NCI-H774 (cell line): ENCODE measurements at regions not wholly inside any gene's neighbourhood (a gene's known extent, or its start where the extent isn't known, plus 50 kb on each side); places are given as distances from the start of the nearest gene placed in this dataset.
"Not testable (repeated sequence)": the region's sequence is repeated elsewhere in the genome, so short reads cannot be mapped to it uniquely, and the experiment has no call there.

Experiments
- DNase-seq: peaks from one replicate; lab custom pipeline; 2025; lab: John Stamatoyannopoulos, UW

GRCh38 chr3:153268564-153269279, 106.7 kb downstream of the RAP2B start:
- no peak for DNase-seq

GRCh38 chr3:153269730-153270129, 107.7 kb downstream of the RAP2B start:
- no peak for DNase-seq

- no peak for DNase-seq
Measured at GRCh38 chr3:153273217-153273616, 111.2 kb downstream of the RAP2B start.

GRCh38 chr3:153273767-153274435, 111.9 kb downstream of the RAP2B start:
- no peak for DNase-seq

- DNase-seq = no peak
Measured at GRCh38 chr3:153274561-153274960, 112.5 kb downstream of the RAP2B start.

- no peak for DNase-seq
Measured at GRCh38 chr3:153275514-153275913, 113.5 kb downstream of the RAP2B start.

GRCh38 chr3:153277029-153277428, 115.0 kb downstream of the RAP2B start:
- no peak for DNase-seq

GRCh38 chr3:153281236-153281997, 119.4 kb downstream of the RAP2B start:
- not testable (repeated sequence) for DNase-seq

GRCh38 chr3:153282355-153282754, 120.3 kb downstream of the RAP2B start:
- no peak for DNase-seq

- DNase-seq = peak; percentile 45
Measured at GRCh38 chr3:153284282-153284938, 122.4 kb downstream of the RAP2B start.

GRCh38 chr3:153285194-153285641, 123.2 kb downstream of the RAP2B start:
- no peak for DNase-seq

- DNase-seq = no peak
Measured at GRCh38 chr3:153285982-153286381, 124.0 kb downstream of the RAP2B start.

- DNase-seq = no peak
Measured at GRCh38 chr3:153287017-153287416, 125.0 kb downstream of the RAP2B start.

GRCh38 chr3:153289334-153289808, 127.3 kb downstream of the RAP2B start:
- no peak for DNase-seq

GRCh38 chr3:153290268-153291015, 128.4 kb downstream of the RAP2B start:
- DNase-seq = no peak

GRCh38 chr3:153291059-153291685, 129.1 kb downstream of the RAP2B start:
- DNase-seq = no peak

GRCh38 chr3:153293265-153293664, 131.2 kb downstream of the RAP2B start:
- no peak for DNase-seq

- no peak for DNase-seq
Measured at GRCh38 chr3:153295901-153296300, 133.9 kb downstream of the RAP2B start.

- DNase-seq = peak; percentile 66
Measured at GRCh38 chr3:153305189-153305588, 143.2 kb downstream of the RAP2B start.

GRCh38 chr3:153311541-153311940, 149.5 kb downstream of the RAP2B start:
- DNase-seq = no peak
